Trophoblast cell (in vitro differentiated cells and primary cell): ENCODE measurements at regions not wholly inside any gene's neighbourhood (a gene's known extent, or its start where the extent isn't known, plus 50 kb on each side); places are given as distances from the start of the nearest gene placed in this dataset.

Experiments
- DNase-seq, 2 donors: peaks; one replicate each; pipeline ENCODE4 v3.0.0-alpha.2; 2016
- H2AFZ ChIP-seq: 2 replicates; pipeline ENCODE4 v1.6.1; 2013; ENCODE audit warnings: low read length, moderate library complexity, mild to moderate bottlenecking; ENCODE audit not compliant: insufficient read depth, poor library complexity
- H2AK5ac ChIP-seq: 2 replicates; pipeline ENCODE4 v1.6.1; 2013; ENCODE audit warnings: mild to moderate bottlenecking, low read length
- H2BK120ac ChIP-seq: 2 replicates; pipeline ENCODE4 v1.6.1; 2013; ENCODE audit warnings: low read length, mild to moderate bottlenecking, moderate library complexity; ENCODE audit not compliant: insufficient read depth, poor library complexity
- H2BK12ac ChIP-seq: 2 replicates; pipeline ENCODE4 v1.6.1; 2013; ENCODE audit warnings: mild to moderate bottlenecking, low read length, moderate library complexity
- H2BK5ac ChIP-seq: 2 replicates; pipeline ENCODE4 v1.6.1; 2013; ENCODE audit warnings: low read length, low read depth, moderate library complexity, mild to moderate bottlenecking; ENCODE audit not compliant: poor library complexity
- H3K14ac ChIP-seq: 2 replicates; pipeline ENCODE4 v1.6.1; 2013; ENCODE audit warnings: mild to moderate bottlenecking, low read length
- H3K18ac ChIP-seq: 2 replicates; pipeline ENCODE4 v1.6.1; 2013; ENCODE audit warnings: mild to moderate bottlenecking, low read length
- H3K23ac ChIP-seq: 2 replicates; pipeline ENCODE4 v1.6.1; 2013; ENCODE audit warnings: low read length
- H3K27ac ChIP-seq: 2 replicates; pipeline ENCODE4 v1.5.1; 2013; ENCODE audit warnings: low read depth, mild to moderate bottlenecking, inconsistent platforms, low read length, moderate library complexity
- H3K27me3 ChIP-seq: 2 replicates; pipeline ENCODE4 v1.6.1; 2013; ENCODE audit warnings: inconsistent platforms, mild to moderate bottlenecking, low read length, moderate library complexity; ENCODE audit not compliant: insufficient read depth
- H3K36me3 ChIP-seq, 2 experiments: 1 replicate in 1 of 2; 2 replicates in 1 of 2; pipeline ENCODE4 v1.6.1; 2013; ENCODE audit warnings: low read length in 2 of 2, mild to moderate bottlenecking in 2 of 2, moderate library complexity in 1 of 2; ENCODE audit not compliant: insufficient read depth in 2 of 2, control insufficient read depth in 1 of 2
- H3K4ac ChIP-seq: 2 replicates; pipeline ENCODE4 v1.6.1; 2013; ENCODE audit warnings: low read depth, mild to moderate bottlenecking, low read length, moderate library complexity
- H3K4me1 ChIP-seq, 2 experiments: 1 replicate in 1 of 2; 2 replicates in 1 of 2; pipeline ENCODE4 v1.6.1; 2013; ENCODE audit warnings: low read length in 2 of 2, mild to moderate bottlenecking in 2 of 2, moderate library complexity in 1 of 2; ENCODE audit not compliant: insufficient read depth in 2 of 2, control insufficient read depth in 1 of 2
- H3K4me2 ChIP-seq: 2 replicates; pipeline ENCODE4 v1.6.1; 2013; ENCODE audit warnings: inconsistent platforms, mild to moderate bottlenecking, low read length, moderate library complexity
- H3K4me3 ChIP-seq: 2 replicates; pipeline ENCODE4 v1.5.1; 2013; ENCODE audit warnings: mild to moderate bottlenecking, low read depth, low read length, inconsistent platforms
- H3K79me1 ChIP-seq: one replicate; pipeline ENCODE4 v1.6.1; 2013; ENCODE audit warnings: low read length
- H3K79me2 ChIP-seq: 2 replicates; pipeline ENCODE4 v1.6.1; 2013; ENCODE audit warnings: low read length, mild to moderate bottlenecking; ENCODE audit not compliant: control insufficient read depth, insufficient read depth, poor library complexity
- H3K9ac ChIP-seq: 2 replicates; pipeline ENCODE4 v1.6.1; 2013; ENCODE audit warnings: mild to moderate bottlenecking, low read length
- H3K9me3 ChIP-seq: 2 replicates; pipeline ENCODE4 v1.6.1; 2013; ENCODE audit warnings: low read depth, mild to moderate bottlenecking, control low read depth, inconsistent platforms, low read length; ENCODE audit not compliant: insufficient read depth
- H4K12ac ChIP-seq: 2 replicates; pipeline ENCODE4 v1.6.1; 2013; ENCODE audit warnings: low read depth, mild to moderate bottlenecking, low read length, moderate library complexity
- H4K8ac ChIP-seq: 2 replicates; pipeline ENCODE4 v1.6.1; 2013; ENCODE audit warnings: low read depth, mild to moderate bottlenecking, low read length, moderate library complexity
- H4K91ac ChIP-seq: one replicate; pipeline ENCODE4 v1.6.1; 2013; ENCODE audit warnings: low read depth, mild to moderate bottlenecking, low read length, moderate library complexity
- WGBS: extraction: QIAGEN DNeasy Blood & Tissue Kit; methylation state at CpG from one replicate; pipeline ENCODE4 v1.1.7; 2013; ENCODE audit warnings: missing lambda C conversion rate; ENCODE audit not compliant: insufficient read length, insufficient coverage; ENCODE audit errors: extremely low coverage; 5-methylcytosine and 5-hydroxymethylcytosine counted together

- no CpG with 5 or more reads among the region's 2 CpGs for WGBS
These were observed 247.9 kb downstream of the PTEN start for GRCh38 chr10:88111294-88111693.

GRCh38 chr10:88113232-88113631 is 249.8 kb downstream of the PTEN start:
- peaks cover 2% of the 10 kb centered on the region for H3K79me1 ChIP-seq
- H3K23ac ChIP-seq, result no peak overlapping the region
- no peak overlapping the region for H3K27ac ChIP-seq
- H3K4me1 ChIP-seq, result peaks cover 3 to 5% of the 10 kb centered on the region in 2 experiments
- WGBS, result no CpG with 5 or more reads among the region's 1 CpG
- H2BK12ac ChIP-seq, result peak overlapping the region; percentile 43
- H4K8ac ChIP-seq, result no peak overlapping the region
- no peak overlapping the region for H2AFZ ChIP-seq
- H2BK120ac ChIP-seq, result peak overlapping the region; percentile 33
- no peaks in the 10 kb centered on the region for H3K36me3 ChIP-seq
- no peak overlapping the region for H3K9ac ChIP-seq
- no peak overlapping the region for H4K91ac ChIP-seq
- H2AK5ac ChIP-seq, result peak overlapping the region; percentile 94
- no peak overlapping the region for H3K18ac ChIP-seq
- H3K27me3 ChIP-seq, result no peaks in the 10 kb centered on the region
- H3K14ac ChIP-seq, result no peak overlapping the region
- DNase-seq, result no peak
- no peak overlapping the region for H3K4me2 ChIP-seq
- no peak overlapping the region for H3K4ac ChIP-seq
- no peaks in the 10 kb centered on the region for H3K9me3 ChIP-seq
- H3K79me2 ChIP-seq, result no peaks in the 10 kb centered on the region
- H2BK5ac ChIP-seq, result no peak overlapping the region
- H4K12ac ChIP-seq, result no peak overlapping the region
- no peak overlapping the region for H3K4me3 ChIP-seq

More at GRCh38 chr10:88111294-88111693, 247.9 kb downstream of the PTEN start:
- H4K8ac ChIP-seq, result no peak overlapping the region
- no peak overlapping the region for H4K91ac ChIP-seq
- H3K23ac ChIP-seq, result no peak overlapping the region
- H3K27me3 ChIP-seq, result no peaks in the 10 kb centered on the region
- H3K79me2 ChIP-seq, result no peaks in the 10 kb centered on the region
- no peak for DNase-seq
- H3K4ac ChIP-seq, result no peak overlapping the region
- H2BK5ac ChIP-seq, result no peak overlapping the region
- H3K18ac ChIP-seq, result no peak overlapping the region
- no peak overlapping the region for H2BK120ac ChIP-seq
- H3K36me3 ChIP-seq, result no peaks in the 10 kb centered on the region
- no peak overlapping the region for H2AK5ac ChIP-seq
- H3K4me1 ChIP-seq, result peaks cover 2 to 5% of the 10 kb centered on the region in 2 experiments
- H3K4me2 ChIP-seq, result no peak overlapping the region
- no peak overlapping the region for H3K27ac ChIP-seq
- no peak overlapping the region for H3K9ac ChIP-seq
- H2AFZ ChIP-seq, result no peak overlapping the region
- H3K14ac ChIP-seq, result no peak overlapping the region
- no peaks in the 10 kb centered on the region for H3K9me3 ChIP-seq
- no peak overlapping the region for H2BK12ac ChIP-seq
- H3K4me3 ChIP-seq, result no peak overlapping the region
- peaks cover 2% of the 10 kb centered on the region for H3K79me1 ChIP-seq
- H4K12ac ChIP-seq, result no peak overlapping the region

GRCh38 chr10:88113657-88114272 is 250.3 kb downstream of the PTEN start:
- Histone ChIP-seq H4K12ac (no peak overlapping the region), H3K9ac (no peak overlapping the region), H3K4ac (no peak overlapping the region), H3K79me2 (no peaks in the 10 kb centered on the region), H3K4me3 (no peak overlapping the region), H3K27ac (no peak overlapping the region), H2BK5ac (no peak overlapping the region), H3K23ac (no peak overlapping the region), H3K4me2 (no peak overlapping the region), H3K14ac (no peak overlapping the region), H3K27me3 (no peaks in the 10 kb centered on the region), H4K91ac (no peak overlapping the region), H2AK5ac (no peak overlapping the region), H3K36me3 (no peaks in the 10 kb centered on the region), H2BK120ac (no peak overlapping the region), H3K4me1 (peaks cover 3 to 5% of the 10 kb centered on the region in 2 experiments), H3K79me1 (peaks cover 2% of the 10 kb centered on the region), H4K8ac (no peak overlapping the region), H3K9me3 (no peaks in the 10 kb centered on the region), H3K18ac (no peak overlapping the region), H2BK12ac (peak overlapping the region; percentile 52), H2AFZ (no peak overlapping the region)
- DNase-seq, result no peak
- no CpG with 5 or more reads among the region's 2 CpGs for WGBS

- Histone ChIP-seq H3K27ac (no peak overlapping the region), H3K14ac (no peak overlapping the region), H3K79me1 (peaks cover 2% of the 10 kb centered on the region), H3K4me1 (peaks cover 3 to 5% of the 10 kb centered on the region in 2 experiments), H3K4me3 (no peak overlapping the region), H2AFZ (no peak overlapping the region), H3K27me3 (no peaks in the 10 kb centered on the region), H3K4ac (no peak overlapping the region), H3K36me3 (no peaks in the 10 kb centered on the region), H4K8ac (no peak overlapping the region), H4K91ac (no peak overlapping the region), H3K79me2 (no peaks in the 10 kb centered on the region), H3K9me3 (no peaks in the 10 kb centered on the region), H3K4me2 (no peak overlapping the region), H4K12ac (no peak overlapping the region), H2BK12ac (no peak overlapping the region), H3K18ac (no peak overlapping the region), H2BK5ac (no peak overlapping the region), H3K23ac (no peak overlapping the region), H2BK120ac (no peak overlapping the region), H3K9ac (no peak overlapping the region), H2AK5ac (no peak overlapping the region)
- WGBS, result no CpG with 5 or more reads among the region's 7 CpGs
- DNase-seq, result peak; percentile 26 to 70
These were observed 250.9 kb downstream of the PTEN start for GRCh38 chr10:88114368-88114767.
